Panc1 (cell line): ENCODE measurements at regions not wholly inside any gene's neighbourhood (a gene's known extent, or its start where the extent isn't known, plus 50 kb on each side); places are given as distances from the start of the nearest gene placed in this dataset.

ENCODE experiments used
- POLR2AphosphoS5 ChIP-seq: IDR thresholded peaks from 2 replicates; pipeline ENCODE4 v1.6.1; 2012; ENCODE audit warnings: mild to moderate bottlenecking, low read depth, low read length, moderate library complexity
- REST ChIP-seq, 2 experiments: IDR thresholded peaks; 2 replicates each; pipeline ENCODE4 v1.6.1; 2011 to 2012; ENCODE audit warnings: low read depth in 2 of 2, control low read depth in 1 of 2, low read length in 1 of 2, mild to moderate bottlenecking in 1 of 2, moderate library complexity in 1 of 2; ENCODE audit not compliant: insufficient read depth in 1 of 2
- TCF7L2 ChIP-seq: IDR thresholded peaks from 2 replicates; pipeline ENCODE4 v1.6.1; 2011; ENCODE audit warnings: mild to moderate bottlenecking, low read depth, low read length, inconsistent platforms
- TF ChIP-seq, protein P1 (sequence below): fragments of 450-650 bp; IDR thresholded peaks from 2 replicates; pipeline ENCODE4 v1.5.1; 2017; ENCODE audit warnings: mild to moderate bottlenecking

GRCh38 chr5:8013948-8014710 is 145.2 kb downstream of the MTRR start:
- TF ChIP-seq, protein P1, sequence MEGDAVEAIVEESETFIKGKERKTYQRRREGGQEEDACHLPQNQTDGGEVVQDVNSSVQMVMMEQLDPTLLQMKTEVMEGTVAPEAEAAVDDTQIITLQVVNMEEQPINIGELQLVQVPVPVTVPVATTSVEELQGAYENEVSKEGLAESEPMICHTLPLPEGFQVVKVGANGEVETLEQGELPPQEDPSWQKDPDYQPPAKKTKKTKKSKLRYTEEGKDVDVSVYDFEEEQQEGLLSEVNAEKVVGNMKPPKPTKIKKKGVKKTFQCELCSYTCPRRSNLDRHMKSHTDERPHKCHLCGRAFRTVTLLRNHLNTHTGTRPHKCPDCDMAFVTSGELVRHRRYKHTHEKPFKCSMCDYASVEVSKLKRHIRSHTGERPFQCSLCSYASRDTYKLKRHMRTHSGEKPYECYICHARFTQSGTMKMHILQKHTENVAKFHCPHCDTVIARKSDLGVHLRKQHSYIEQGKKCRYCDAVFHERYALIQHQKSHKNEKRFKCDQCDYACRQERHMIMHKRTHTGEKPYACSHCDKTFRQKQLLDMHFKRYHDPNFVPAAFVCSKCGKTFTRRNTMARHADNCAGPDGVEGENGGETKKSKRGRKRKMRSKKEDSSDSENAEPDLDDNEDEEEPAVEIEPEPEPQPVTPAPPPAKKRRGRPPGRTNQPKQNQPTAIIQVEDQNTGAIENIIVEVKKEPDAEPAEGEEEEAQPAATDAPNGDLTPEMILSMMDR = no peak
- TF ChIP-seq POLR2AphosphoS5 (no peak), TCF7L2 (no peak), REST (IDR thresholded peaks at IDR 0.05; ENCODE audit: insufficient read depth in 1 of 2, low read depth in 2 of 2, low read length in 1 of 2) (no peak)
